ENCODE measurements at regions not wholly inside any gene's neighbourhood (a gene's known extent, or its start where the extent isn't known, plus 50 kb on each side); places are given as distances from the start of the nearest gene placed in this dataset.

DNA sequence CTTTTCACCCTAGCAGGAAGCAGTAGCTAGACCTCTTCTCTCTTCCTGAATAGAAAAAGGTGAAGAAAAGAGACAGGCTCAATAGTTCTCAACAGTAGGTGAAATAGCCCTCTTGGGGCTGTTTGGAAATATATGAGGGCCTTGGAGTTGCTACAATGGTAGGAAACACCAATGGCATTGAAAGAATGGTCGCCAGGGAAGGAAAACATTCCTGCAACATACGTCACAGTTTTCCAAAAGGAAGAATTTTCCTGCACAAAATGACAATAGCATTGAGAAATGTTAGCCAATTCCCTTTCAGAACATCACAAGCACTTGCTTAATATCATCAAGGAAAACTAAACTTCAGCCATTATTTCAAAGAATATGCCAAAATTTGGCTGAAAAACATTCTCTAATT is 484.5 kb downstream of the IGSF11 start (continued):
- TF ChIP-seq TAF7 (optimal IDR thresholded peaks at IDR 0.05; ENCODE audit: borderline replicate concordance, low read depth, low read length) (no peak), RXRA (IDR thresholded peaks at IDR 0.05; ENCODE audit: insufficient read depth, low read depth, low read length) (no peak), KDM5A (IDR thresholded peaks at IDR 0.05; ENCODE audit: low read length) (no peak), EGR1 (IDR thresholded peaks at IDR 0.05; ENCODE audit: borderline replicate concordance, low read depth, low read length) (no peak), HDAC2 (IDR thresholded peaks at IDR 0.05; ENCODE audit: borderline replicate concordance in 1 of 2, low read depth in 2 of 2, low read length in 2 of 2) (no peak), RNF2 (IDR thresholded peaks at IDR 0.05; ENCODE audit: borderline replicate concordance, low read depth, low read length, missing control alignments, poor library complexity, severe bottlenecking) (no peak)
- TF ChIP-seq, protein P1, sequence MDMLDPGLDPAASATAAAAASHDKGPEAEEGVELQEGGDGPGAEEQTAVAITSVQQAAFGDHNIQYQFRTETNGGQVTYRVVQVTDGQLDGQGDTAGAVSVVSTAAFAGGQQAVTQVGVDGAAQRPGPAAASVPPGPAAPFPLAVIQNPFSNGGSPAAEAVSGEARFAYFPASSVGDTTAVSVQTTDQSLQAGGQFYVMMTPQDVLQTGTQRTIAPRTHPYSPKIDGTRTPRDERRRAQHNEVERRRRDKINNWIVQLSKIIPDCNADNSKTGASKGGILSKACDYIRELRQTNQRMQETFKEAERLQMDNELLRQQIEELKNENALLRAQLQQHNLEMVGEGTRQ (IDR thresholded peaks at IDR 0.05; ENCODE audit: low read length): no peak
